ENCODE measurements at regions not wholly inside any gene's neighbourhood (a gene's known extent, or its start where the extent isn't known, plus 50 kb on each side); places are given as distances from the start of the nearest gene placed in this dataset.

- Histone ChIP-seq H3K9me3 (ENCODE audit: control insufficient read depth, insufficient read depth, low read length) (0 out of 2 replicates have a peak, but pooled peaks cover 3% of the 10 kb centered on the region), H3F3A (ENCODE audit: control insufficient read depth, insufficient read depth) (no peaks in the 10 kb centered on the region), H3K4me2 (ENCODE audit: low read length) (no peak overlapping the region), H3K79me2 (ENCODE audit: control insufficient read depth, low read length) (no peaks in the 10 kb centered on the region), H3K27me3 (ENCODE audit: control insufficient read depth, low read length) (no peaks in the 10 kb centered on the region), H3K36me3 (ENCODE audit: control insufficient read depth, low read length) (no peaks in the 10 kb centered on the region), H3K27ac (ENCODE audit: low read depth, low read length) (no peak overlapping the region), H3K9me2 (replicated peaks; ENCODE audit: control insufficient read depth, low read length) (no peaks in the 10 kb centered on the region), H3K4me3 (ENCODE audit: low read length) (no peak overlapping the region), H3K4me1 (ENCODE audit: control insufficient read depth, low read length) (0 out of 2 replicates have a peak, but pooled peaks cover 2% of the 10 kb centered on the region), H4K20me1 (ENCODE audit: control insufficient read depth, insufficient read depth, low read depth, low read length) (no peaks in the 10 kb centered on the region)
- no peak for TF ChIP-seq EZH2phosphoT487 (IDR thresholded peaks at IDR 0.05; ENCODE audit: borderline replicate concordance, low read length)
- TF ChIP-seq CTCF (IDR thresholded peaks at IDR 0.05; ENCODE audit: low read depth, low read length, poor library complexity, severe bottlenecking), result no peak
Observed at GRCh38 chr10:3699916-3700315, 85.1 kb downstream of the KLF6 start.

- H3K79me2 ChIP-seq (ENCODE audit: control insufficient read depth, low read length), result no peaks in the 10 kb centered on the region
- H3K9me2 ChIP-seq (replicated peaks; ENCODE audit: control insufficient read depth, low read length), result no peaks in the 10 kb centered on the region
- H3K27me3 ChIP-seq (ENCODE audit: control insufficient read depth, low read length), result no peaks in the 10 kb centered on the region
- H4K20me1 ChIP-seq (ENCODE audit: control insufficient read depth, insufficient read depth, low read depth, low read length), result no peaks in the 10 kb centered on the region
- 0 out of 2 replicates have a peak, but pooled peaks cover 3% of the 10 kb centered on the region for H3K9me3 ChIP-seq (ENCODE audit: control insufficient read depth, insufficient read depth, low read length)
- H3K27ac ChIP-seq (ENCODE audit: low read depth, low read length), result no peak overlapping the region
- H3K4me1 ChIP-seq (ENCODE audit: control insufficient read depth, low read length), result no peaks in the 10 kb centered on the region
- H3F3A ChIP-seq (ENCODE audit: control insufficient read depth, insufficient read depth), result no peaks in the 10 kb centered on the region
- TF ChIP-seq CTCF (IDR thresholded peaks at IDR 0.05; ENCODE audit: low read depth, low read length, poor library complexity, severe bottlenecking), result no peak
- TF ChIP-seq EZH2phosphoT487 (IDR thresholded peaks at IDR 0.05; ENCODE audit: borderline replicate concordance, low read length), result no peak
- H3K36me3 ChIP-seq (ENCODE audit: control insufficient read depth, low read length), result no peaks in the 10 kb centered on the region
- no peak overlapping the region for H3K4me2 ChIP-seq (ENCODE audit: low read length)
- H3K4me3 ChIP-seq (ENCODE audit: low read length), result no peak overlapping the region
Observed at GRCh38 chr10:3698312-3698711, 86.7 kb downstream of the KLF6 start.

- Histone ChIP-seq H3F3A (ENCODE audit: control insufficient read depth, insufficient read depth) (no peaks in the 10 kb centered on the region), H3K27me3 (ENCODE audit: control insufficient read depth, low read length) (no peaks in the 10 kb centered on the region), H4K20me1 (ENCODE audit: control insufficient read depth, insufficient read depth, low read depth, low read length) (no peaks in the 10 kb centered on the region), H3K9me2 (replicated peaks; ENCODE audit: control insufficient read depth, low read length) (no peaks in the 10 kb centered on the region), H3K4me2 (ENCODE audit: low read length) (no peak overlapping the region), H3K27ac (ENCODE audit: low read depth, low read length) (no peak overlapping the region), H3K4me3 (ENCODE audit: low read length) (no peak overlapping the region), H3K9me3 (ENCODE audit: control insufficient read depth, insufficient read depth, low read length) (0 out of 2 replicates have a peak, but pooled peaks cover 3% of the 10 kb centered on the region), H3K4me1 (ENCODE audit: control insufficient read depth, low read length) (no peaks in the 10 kb centered on the region), H3K79me2 (ENCODE audit: control insufficient read depth, low read length) (no peaks in the 10 kb centered on the region), H3K36me3 (ENCODE audit: control insufficient read depth, low read length) (no peaks in the 10 kb centered on the region)
- TF ChIP-seq CTCF (IDR thresholded peaks at IDR 0.05; ENCODE audit: low read depth, low read length, poor library complexity, severe bottlenecking) (no peak), EZH2phosphoT487 (IDR thresholded peaks at IDR 0.05; ENCODE audit: borderline replicate concordance, low read length) (no peak)
Observed at GRCh38 chr10:3693698-3694080, 91.3 kb downstream of the KLF6 start.
